GM23248 (cell line): ENCODE measurements at regions not wholly inside any gene's neighbourhood (a gene's known extent, or its start where the extent isn't known, plus 50 kb on each side); places are given as distances from the start of the nearest gene placed in this dataset.

Experiments
- DNase-seq: peaks from one replicate; pipeline ENCODE4 v3.0.0-alpha.2; 2015
- H2AFZ ChIP-seq: fragments of 200-600 bp; sonication (generic); 2 replicates; pipeline ENCODE4 v1.6.1; 2016; ENCODE audit warnings: antibody characterized with exemption
- H3F3A ChIP-seq: fragments of 200-600 bp; sonication (generic); 2 replicates; pipeline ENCODE4 v1.6.1; 2016; ENCODE audit warnings: mild to moderate bottlenecking, antibody characterized with exemption, mixed run types; ENCODE audit not compliant: insufficient read depth
- H3K27ac ChIP-seq: fragments of 200-600 bp; sonication (generic); 2 replicates; pipeline ENCODE4 v1.5.1; 2016; ENCODE audit warnings: mild to moderate bottlenecking
- H3K27me3 ChIP-seq: fragments of 200-600 bp; sonication (generic); replicated peaks from 2 replicates; pipeline ENCODE4 v1.6.1; 2016; ENCODE audit warnings: mild to moderate bottlenecking; ENCODE audit not compliant: insufficient read depth
- H3K36me3 ChIP-seq: fragments of 200-600 bp; sonication (generic); 2 replicates; pipeline ENCODE4 v1.6.1; 2016; ENCODE audit warnings: low read depth, mild to moderate bottlenecking
- H3K4me1 ChIP-seq: fragments of 200-600 bp; sonication (generic); 2 replicates; pipeline ENCODE4 v1.6.1; 2016; ENCODE audit warnings: mild to moderate bottlenecking; ENCODE audit not compliant: insufficient read depth
- H3K4me2 ChIP-seq: fragments of 200-600 bp; sonication (generic); one replicate; pipeline ENCODE4 v1.6.1; 2016; ENCODE audit warnings: mild to moderate bottlenecking; ENCODE audit not compliant: unreplicated experiment
- H3K4me3 ChIP-seq: fragments of 200-600 bp; sonication (generic); 2 replicates; pipeline ENCODE4 v1.5.1; 2016; ENCODE audit warnings: mild to moderate bottlenecking
- H3K79me2 ChIP-seq: fragments of 200-600 bp; sonication (generic); 2 replicates; pipeline ENCODE4 v1.6.1; 2016; ENCODE audit warnings: mild to moderate bottlenecking; ENCODE audit not compliant: insufficient read depth
- H3K9ac ChIP-seq: fragments of 200-600 bp; sonication (generic); 2 replicates; pipeline ENCODE4 v1.6.1; 2016; ENCODE audit warnings: mild to moderate bottlenecking
- H3K9me2 ChIP-seq: fragments of 200-600 bp; sonication (generic); 2 replicates; pipeline ENCODE4 v1.6.1; 2016; ENCODE audit warnings: mixed run types, mild to moderate bottlenecking, moderate library complexity; ENCODE audit not compliant: insufficient read depth
- H3K9me3 ChIP-seq: fragments of 200-600 bp; sonication (generic); one replicate; pipeline ENCODE4 v1.6.1; 2017; ENCODE audit warnings: low read depth
- H4K20me1 ChIP-seq: fragments of 200-600 bp; sonication (generic); 2 replicates; pipeline ENCODE4 v1.6.0; 2016; ENCODE audit not compliant: insufficient read depth
- EZH2 ChIP-seq: fragments of 200-600 bp; sonication (generic); IDR thresholded peaks from 2 replicates; pipeline ENCODE4 v1.6.1; 2018; ENCODE audit warnings: antibody characterized with exemption, mild to moderate bottlenecking; ENCODE audit not compliant: insufficient read depth, poor library complexity, severe bottlenecking
- EZH2phosphoT487 ChIP-seq: fragments of 200-600 bp; sonication (generic); IDR thresholded peaks from 2 replicates; pipeline ENCODE4 v1.6.1; 2018; ENCODE audit warnings: antibody characterized with exemption, moderate library complexity, mild to moderate bottlenecking, low read depth; ENCODE audit not compliant: insufficient read depth
- WGBS, 2 experiments: methylation state at CpG; one replicate each; pipeline ENCODE4 v1.1.6; 2015 to 2017; ENCODE audit warnings: low lambda C conversion rate in 2 of 2, low coverage in 1 of 2; ENCODE audit errors: missing lambda C conversion rate in 2 of 2; 5-methylcytosine and 5-hydroxymethylcytosine counted together
- in situ Hi-C: fragments of 300-500 bp; cut with MboI; formaldehyde crosslinking; loops from 2 replicates; pipeline ENCODE4 v1.15.0; 2020

DNA sequence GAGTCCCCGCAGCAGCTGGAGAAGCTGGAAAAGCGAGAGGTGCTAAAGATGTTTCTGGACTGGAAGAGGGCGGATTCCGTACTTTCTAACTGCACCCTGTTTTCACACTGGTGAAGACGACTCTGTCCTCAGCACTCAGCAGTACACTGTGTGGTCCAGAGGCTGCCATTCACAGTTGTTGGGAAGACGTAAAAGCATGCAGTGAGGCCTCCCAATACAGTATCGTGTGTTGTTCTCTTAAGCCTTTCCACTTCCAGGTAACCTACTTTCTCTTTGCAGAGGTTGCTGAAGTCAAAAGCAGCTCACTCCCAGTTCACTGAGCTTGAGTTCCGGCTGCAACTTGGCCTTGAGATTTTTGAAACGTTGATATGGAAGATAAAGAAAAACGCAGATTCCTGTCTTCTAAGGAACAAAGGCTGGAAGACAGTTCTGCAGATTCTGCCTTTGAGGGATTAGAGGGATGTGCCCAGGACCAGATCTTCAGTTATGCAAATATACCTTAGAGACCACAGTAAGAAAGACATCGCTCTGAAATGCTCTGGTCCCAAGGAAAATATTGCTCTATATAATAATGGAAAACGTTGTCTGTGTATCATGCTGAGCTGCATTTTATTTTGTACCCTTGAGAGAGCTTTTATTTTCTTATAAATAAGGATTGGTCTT lies 540.9 kb downstream of the TRIML1 start:
- DNase-seq: no peak
- Histone ChIP-seq H3K36me3 (no peaks in the 10 kb centered on the region), H3K9me2 (no peaks in the 10 kb centered on the region), H3K4me1 (no peaks in the 10 kb centered on the region), H3K27me3 (no peaks in the 10 kb centered on the region), H3K4me2 (no peak overlapping the region), H3K4me3 (no peak overlapping the region), H3K27ac (no peak overlapping the region), H3K79me2 (no peaks in the 10 kb centered on the region), H4K20me1 (no peaks in the 10 kb centered on the region), H3K9ac (no peak overlapping the region), H3F3A (no peaks in the 10 kb centered on the region), H2AFZ (no peak overlapping the region), H3K9me3 (no peaks in the 10 kb centered on the region)
- 39 to 45% methylated on average over 12 of the region's 12 CpGs for WGBS, 2 experiments
- in situ Hi-C loops: no loop called here
- TF ChIP-seq EZH2: no peak
- TF ChIP-seq EZH2phosphoT487: no peak

DNA sequence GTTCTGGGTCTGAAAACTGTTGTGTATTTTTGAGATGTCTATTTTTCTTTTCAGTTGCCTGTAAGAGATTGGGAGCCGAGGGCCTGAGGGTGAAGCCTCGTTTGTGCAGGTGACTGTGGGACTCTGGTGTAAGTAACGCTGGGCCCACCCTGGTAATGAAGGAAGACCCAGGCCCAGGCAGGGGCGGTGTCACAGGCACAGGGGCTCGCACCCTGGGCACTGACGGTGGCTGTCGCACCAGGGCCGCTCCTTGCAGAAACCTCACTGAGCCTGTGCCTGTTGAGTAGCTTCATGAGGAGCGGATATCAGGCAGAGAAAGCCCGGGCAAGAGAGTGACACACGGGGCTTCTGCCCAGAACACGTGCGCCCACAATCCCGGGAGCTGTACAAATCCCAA lies 541.4 kb downstream of the TRIML1 start:
- H3F3A ChIP-seq: no peaks in the 10 kb centered on the region
- no peak overlapping the region for H3K27ac ChIP-seq
- no peak overlapping the region for H3K4me3 ChIP-seq
- H3K79me2 ChIP-seq: no peaks in the 10 kb centered on the region
- H3K9me2 ChIP-seq: no peaks in the 10 kb centered on the region
- no peaks in the 10 kb centered on the region for H4K20me1 ChIP-seq
- no peak for DNase-seq
- WGBS, 2 experiments: 61 to 70% methylated on average over 13 to 14 of the region's 14 CpGs
- in situ Hi-C loops: no loop called here
- H3K36me3 ChIP-seq: no peaks in the 10 kb centered on the region
- H3K27me3 ChIP-seq: no peaks in the 10 kb centered on the region
- TF ChIP-seq EZH2phosphoT487 (no peak), EZH2 (no peak)
- H3K4me1 ChIP-seq: no peaks in the 10 kb centered on the region
- H3K9ac ChIP-seq: no peak overlapping the region
- no peak overlapping the region for H3K4me2 ChIP-seq
- no peak overlapping the region for H2AFZ ChIP-seq
- H3K9me3 ChIP-seq: no peaks in the 10 kb centered on the region

DNA sequence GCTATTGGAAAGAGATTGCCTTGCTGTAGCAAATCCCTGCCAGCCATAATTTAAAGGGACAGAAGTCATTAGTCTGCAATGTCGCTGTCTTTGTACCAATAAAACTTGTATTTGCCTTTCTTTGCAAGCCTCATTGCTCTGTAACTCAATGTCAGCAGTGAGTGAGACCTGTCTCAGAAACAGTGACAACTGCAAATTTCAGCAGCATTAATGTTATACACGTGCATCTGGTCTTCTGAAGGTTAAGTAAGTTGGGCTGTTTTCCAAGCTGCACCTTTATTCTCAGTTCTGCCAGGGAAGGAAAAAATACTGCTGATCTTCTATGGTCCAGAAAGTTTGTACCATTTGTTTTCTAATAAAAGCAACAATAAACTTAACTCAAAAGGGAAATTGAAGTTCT lies 543.1 kb downstream of the TRIML1 start:
- Histone ChIP-seq H3K27me3 (no peaks in the 10 kb centered on the region), H2AFZ (no peak overlapping the region), H3K4me2 (no peak overlapping the region), H3K36me3 (no peaks in the 10 kb centered on the region), H3K4me3 (no peak overlapping the region), H3K9me2 (no peaks in the 10 kb centered on the region), H3K79me2 (no peaks in the 10 kb centered on the region), H3F3A (no peaks in the 10 kb centered on the region), H3K4me1 (no peaks in the 10 kb centered on the region), H3K27ac (no peak overlapping the region), H4K20me1 (no peaks in the 10 kb centered on the region), H3K9me3 (no peaks in the 10 kb centered on the region), H3K9ac (no peak overlapping the region)
- 8 to 14% methylated on average over 2 of the region's 2 CpGs for WGBS, 2 experiments
- in situ Hi-C loops: no loop called here
- DNase-seq: no peak
- TF ChIP-seq EZH2phosphoT487: no peak
- no peak for TF ChIP-seq EZH2

GRCh38 chr4:188683571-188683970 lies 544.3 kb downstream of the TRIML1 start:
- H3K9ac ChIP-seq: no peak overlapping the region
- no peak overlapping the region for H3K4me2 ChIP-seq
- H3K9me3 ChIP-seq: no peaks in the 10 kb centered on the region
- H4K20me1 ChIP-seq: no peaks in the 10 kb centered on the region
- no peak for DNase-seq
- no peaks in the 10 kb centered on the region for H3K27me3 ChIP-seq
- no peaks in the 10 kb centered on the region for H3K4me1 ChIP-seq
- TF ChIP-seq EZH2phosphoT487 (no peak), EZH2 (no peak)
- in situ Hi-C loops: no loop called here
- WGBS, 2 experiments: 26 to 49% methylated on average over 2 of the region's 2 CpGs
- H3K9me2 ChIP-seq: no peaks in the 10 kb centered on the region
- H2AFZ ChIP-seq: no peak overlapping the region
- H3K36me3 ChIP-seq: no peaks in the 10 kb centered on the region
- no peaks in the 10 kb centered on the region for H3K79me2 ChIP-seq
- H3K4me3 ChIP-seq: no peak overlapping the region
- H3K27ac ChIP-seq: no peak overlapping the region
- H3F3A ChIP-seq: no peaks in the 10 kb centered on the region

GRCh38 chr4:188688956-188689355 lies 549.7 kb downstream of the TRIML1 start:
- TF ChIP-seq EZH2 (no peak), EZH2phosphoT487 (no peak)
- Histone ChIP-seq H3K4me1 (no peaks in the 10 kb centered on the region), H3K27ac (no peak overlapping the region), H3K4me3 (no peak overlapping the region), H3K79me2 (no peaks in the 10 kb centered on the region), H3K9me2 (no peaks in the 10 kb centered on the region), H3K27me3 (no peaks in the 10 kb centered on the region), H2AFZ (no peak overlapping the region), H3K9me3 (no peaks in the 10 kb centered on the region), H4K20me1 (no peaks in the 10 kb centered on the region), H3F3A (no peaks in the 10 kb centered on the region), H3K36me3 (no peaks in the 10 kb centered on the region), H3K9ac (no peak overlapping the region), H3K4me2 (no peak overlapping the region)
- WGBS, 2 experiments: 12 to 28% methylated on average over 2 of the region's 2 CpGs
- in situ Hi-C loops: no loop called here
- DNase-seq: no peak
